ENCODE measurements at regions not wholly inside any gene's neighbourhood (a gene's known extent, or its start where the extent isn't known, plus 50 kb on each side); places are given as distances from the start of the nearest gene placed in this dataset.

- TF ChIP-seq EZH2 (IDR thresholded peaks at IDR 0.05; ENCODE audit: low read depth, unreplicated experiment), result no peak
- no peak for TF ChIP-seq REST (IDR thresholded peaks at IDR 0.05; ENCODE audit: unreplicated experiment)
- no peak for TF ChIP-seq NANOG (IDR thresholded peaks at IDR 0.05; ENCODE audit: borderline replicate concordance)
- no peak for TF ChIP-seq ZNF462 (CRISPR knock-in tag; IDR thresholded peaks at IDR 0.05)
- TF ChIP-seq JUNB (IDR thresholded peaks at IDR 0.05; ENCODE audit: unreplicated experiment), result no peak
- no peak for TF ChIP-seq EZH2phosphoT487 (IDR thresholded peaks at IDR 0.05; ENCODE audit: unreplicated experiment)
- TF ChIP-seq ZNF331 (CRISPR knock-in tag; IDR thresholded peaks at IDR 0.05; ENCODE audit: low read depth), result no peak
- no peak for TF ChIP-seq CTCF (conservative IDR thresholded peaks at IDR 0.05; ENCODE audit: low read depth in 2 of 2)
- TF ChIP-seq ZNF114 (CRISPR knock-in tag; IDR thresholded peaks at IDR 0.05), result no peak
- TF ChIP-seq ETS1 (IDR thresholded peaks at IDR 0.05), result no peak
- no peak for TF ChIP-seq STAT1 (IDR thresholded peaks at IDR 0.05; ENCODE audit: unreplicated experiment)
- no peak for TF ChIP-seq CREB1 (CRISPR knock-in tag; IDR thresholded peaks at IDR 0.05; ENCODE audit: low read depth)
- Histone ChIP-seq H3K4me2 (no peak overlapping the region), H3F3A (replicated peaks; ENCODE audit: low read depth) (no peaks in the 10 kb centered on the region), H3K4me3 (no peak overlapping the region), H3K9me2 (ENCODE audit: insufficient read depth) (no peaks in the 10 kb centered on the region), H3K79me2 (replicated peaks; ENCODE audit: insufficient read depth) (no peaks in the 10 kb centered on the region), H2AFZ (no peak overlapping the region), H4K20me1 (replicated peaks; ENCODE audit: insufficient read depth) (no peaks in the 10 kb centered on the region), H3K36me3 (ENCODE audit: insufficient read depth) (no peaks in the 10 kb centered on the region), H3K4me1 (ENCODE audit: insufficient read depth) (no peaks in the 10 kb centered on the region), H3K27me3 (ENCODE audit: insufficient read depth) (no peaks in the 10 kb centered on the region), H3K27ac (ENCODE audit: low read depth) (no peak overlapping the region)
- H3K9me3 Mint-ChIP-seq, result no peaks in the 10 kb centered on the region; the same call in 2 of the 3 replicates
- no peak overlapping the region for H3K4me3 Mint-ChIP-seq
- ATAC-seq (no peak), DNase-seq (ENCODE audit: low spot score) (no peak)
- no peak overlapping the region for H3K27ac Mint-ChIP-seq
- no peaks in the 10 kb centered on the region for H3K4me1 Mint-ChIP-seq
- no peaks in the 10 kb centered on the region for H3K27me3 Mint-ChIP-seq (ENCODE audit: insufficient read depth, low read depth, poor library complexity)
- no peaks in the 10 kb centered on the region for H3K36me3 Mint-ChIP-seq (ENCODE audit: low read depth)
These were observed 502.3 kb downstream of the RBFOX1 start for GRCh38 chr16:7834771-7835431.

All from GM23338 (cell line).